GM21786 (cell line): ENCODE measurements at regions not wholly inside any gene's neighbourhood (a gene's known extent, or its start where the extent isn't known, plus 50 kb on each side); places are given as distances from the start of the nearest gene placed in this dataset.

Experiments used
- ATAC-seq: cut with Tn5 transposase; IDR thresholded peaks from one replicate; pipeline ENCODE4 v1.9.1; 2021; ENCODE audit not compliant: unreplicated experiment

DNA sequence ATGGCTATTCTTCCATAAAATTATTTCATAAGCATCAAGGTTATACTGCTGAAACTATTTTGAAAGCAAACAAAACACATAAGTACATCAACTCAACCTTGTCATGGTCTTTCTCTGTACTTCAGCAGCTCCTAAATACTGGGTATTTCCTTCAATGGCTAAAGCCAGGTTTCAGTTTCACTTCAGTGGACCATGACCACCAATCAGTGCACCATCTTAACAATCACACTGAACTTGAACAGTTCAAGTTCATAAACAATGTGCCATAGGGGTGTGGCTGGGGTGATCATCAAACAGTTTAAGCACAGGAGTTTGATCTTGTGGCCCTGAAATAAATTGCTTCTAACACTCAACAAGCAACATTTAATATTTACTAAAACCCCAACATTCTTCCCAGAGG, 124.1 kb upstream of the FIGN start:
- ATAC-seq: no peak

DNA sequence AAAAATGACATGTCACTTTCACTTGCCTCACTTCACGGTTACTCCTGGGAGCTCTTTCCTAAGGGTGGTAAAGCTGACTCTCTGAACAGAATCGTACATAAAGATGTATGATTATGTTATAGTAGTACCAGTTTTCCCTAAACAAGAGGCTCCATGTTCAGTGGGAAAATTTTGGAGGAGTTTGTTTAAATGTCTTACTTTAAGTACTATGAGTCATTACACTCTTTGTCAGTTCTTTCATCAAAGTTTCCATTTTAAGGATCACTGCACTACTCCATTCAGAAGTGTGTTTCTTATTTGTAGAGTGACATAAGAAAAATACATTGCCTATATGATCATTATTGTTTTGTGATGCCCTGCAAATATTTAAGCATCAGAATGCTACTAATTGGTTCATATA, 121.1 kb upstream of the FIGN start:
- no peak for ATAC-seq

DNA sequence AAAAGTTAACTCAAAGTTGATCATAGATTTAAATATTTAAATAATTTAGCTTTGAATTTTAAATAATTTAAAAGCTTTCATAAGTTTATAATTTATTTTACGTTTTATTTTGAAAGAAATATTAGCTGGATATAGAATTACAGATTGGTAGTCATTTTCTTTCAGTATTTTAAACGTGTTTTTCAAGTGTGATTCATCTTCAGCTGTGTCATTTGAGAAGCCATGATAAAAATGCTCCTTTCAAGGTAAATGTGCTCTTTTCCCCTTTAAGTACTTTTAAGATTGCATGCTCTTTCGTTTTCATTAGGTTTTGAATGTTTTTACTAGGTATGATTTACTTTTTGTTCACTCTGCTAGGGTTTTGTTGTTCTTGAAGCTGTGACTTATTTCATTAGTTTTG, 116.8 kb upstream of the FIGN start:
- no peak for ATAC-seq

DNA sequence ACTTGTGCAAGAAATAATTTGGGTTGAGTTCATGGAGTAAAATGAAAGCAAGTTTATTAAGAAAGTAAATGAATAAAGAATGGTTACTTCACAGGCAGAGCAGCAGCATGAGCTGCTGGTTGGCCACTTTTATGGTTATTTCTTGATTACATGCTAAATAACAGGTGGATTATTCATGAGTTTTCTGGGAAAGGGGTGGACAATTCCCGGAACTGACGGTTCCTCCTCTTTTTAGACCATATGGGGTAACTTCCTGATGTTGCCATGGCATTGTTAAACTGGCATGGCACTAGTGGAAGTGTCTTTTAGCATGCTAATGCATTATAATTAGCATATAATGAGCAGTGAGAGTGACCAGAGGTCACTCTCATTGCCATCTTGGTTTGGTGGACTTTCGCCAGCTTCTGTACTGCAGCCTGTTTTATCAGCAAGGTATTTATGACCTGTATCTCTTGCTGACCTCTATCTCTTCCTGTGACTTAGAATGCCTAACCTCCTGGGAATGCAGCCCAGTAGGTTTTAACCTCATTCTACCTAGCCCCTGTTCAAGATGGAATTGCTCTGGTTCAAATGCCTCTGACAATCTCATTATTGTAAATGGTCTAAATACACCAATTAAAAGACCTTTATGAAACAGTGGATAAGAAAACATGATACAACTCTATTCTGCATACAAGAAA, 114.1 kb upstream of the FIGN start:
- no peak for ATAC-seq

DNA sequence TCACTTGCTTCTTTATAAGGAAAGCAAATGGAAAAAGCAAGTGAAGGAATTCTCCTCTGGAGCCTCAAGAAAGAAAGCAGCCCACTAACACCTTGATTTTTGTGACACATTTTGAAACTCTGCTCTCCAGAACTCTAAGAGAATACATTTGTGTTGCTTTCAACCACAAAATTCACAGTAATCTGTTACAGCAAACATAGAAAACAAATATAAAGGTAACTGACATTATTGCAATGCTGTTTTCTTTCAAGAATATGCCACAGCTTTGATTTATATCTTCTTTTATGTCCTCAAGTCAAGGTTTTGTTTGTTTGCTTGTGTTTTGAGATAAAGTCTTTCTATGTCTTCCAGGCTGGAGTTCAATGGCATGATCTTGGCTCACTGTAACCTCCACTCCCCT, 103.1 kb upstream of the FIGN start:
- no peak for ATAC-seq

DNA sequence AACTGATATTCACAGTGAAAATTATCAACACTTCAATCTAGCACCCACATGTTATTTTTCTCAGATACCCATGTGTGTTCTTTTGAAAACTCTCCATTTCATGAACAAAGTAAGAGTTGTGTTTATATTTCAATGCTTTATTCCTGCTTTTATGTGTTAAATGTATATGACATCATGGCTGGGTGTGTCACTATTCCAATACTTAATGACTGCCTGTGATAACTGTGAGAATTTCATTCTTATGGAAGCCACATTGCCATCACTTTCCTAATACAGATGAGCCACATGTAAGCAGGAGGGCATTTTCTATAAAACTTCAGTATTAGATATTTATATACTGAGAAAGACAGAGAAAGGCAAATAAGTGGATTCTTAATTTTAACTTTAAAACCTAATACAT, 100.4 kb upstream of the FIGN start:
- ATAC-seq: no peak

- ATAC-seq: no peak
Measured at GRCh38 chr2:163834841-163835240, 99.0 kb upstream of the FIGN start.

GRCh38 chr2:163834221-163834620, 98.4 kb upstream of the FIGN start:
- ATAC-seq: no peak

DNA sequence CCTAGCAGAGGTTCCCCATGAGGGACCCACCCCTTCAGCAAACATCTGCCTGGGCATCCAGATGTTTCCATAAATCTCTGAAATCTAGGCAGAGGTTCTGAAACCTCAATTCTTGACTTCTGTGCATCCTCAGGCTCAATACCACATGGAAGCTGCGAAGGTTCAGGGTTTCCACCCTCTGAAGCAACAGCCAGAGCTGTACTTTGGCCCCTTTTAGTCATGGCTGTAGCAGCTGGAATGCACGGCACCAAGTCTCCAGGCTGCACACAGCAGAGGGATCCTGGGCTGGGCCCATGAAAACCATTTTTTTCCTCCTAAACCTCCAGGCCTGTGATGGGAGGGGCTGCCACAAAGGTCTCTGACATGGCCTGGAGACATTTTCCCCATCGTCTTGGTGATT, 93.0 kb upstream of the FIGN start:
- ATAC-seq: no peak

DNA sequence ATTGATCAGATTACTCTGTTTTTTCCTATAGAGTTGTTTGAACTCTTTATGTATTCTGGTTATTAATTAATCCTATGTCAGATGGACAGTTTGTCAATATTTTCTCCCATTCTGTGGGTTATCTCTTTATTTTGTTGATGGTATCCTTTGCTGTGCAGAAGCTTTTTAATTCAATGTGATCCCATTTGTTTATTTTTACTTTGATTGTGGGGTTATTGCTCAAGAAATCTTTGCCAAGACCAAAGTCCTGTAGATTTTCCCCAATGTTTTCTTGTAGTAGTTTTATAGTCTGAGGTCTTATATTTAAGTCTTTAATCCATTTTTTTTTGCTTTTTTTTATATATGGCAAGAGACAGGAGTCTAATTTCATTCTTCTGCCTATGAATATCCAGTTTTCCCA, 86.2 kb upstream of the FIGN start:
- ATAC-seq: no peak

- no peak for ATAC-seq
Measured at GRCh38 chr2:163812926-163813520, 77.2 kb upstream of the FIGN start.

GRCh38 chr2:163808406-163808805, 72.6 kb upstream of the FIGN start:
- no peak for ATAC-seq

- ATAC-seq: no peak
Measured at GRCh38 chr2:163802284-163802683, 66.5 kb upstream of the FIGN start.

GRCh38 chr2:163801486-163801885, 65.7 kb upstream of the FIGN start:
- no peak for ATAC-seq

GRCh38 chr2:163800951-163801381, 65.2 kb upstream of the FIGN start:
- no peak for ATAC-seq

- ATAC-seq: no peak
Measured at GRCh38 chr2:163799807-163800206, 64.0 kb upstream of the FIGN start.

- no peak for ATAC-seq
Measured at GRCh38 chr2:163794635-163795034, 58.8 kb upstream of the FIGN start.
